SK-N-SH treated with all-trans-retinoic acid at 6 μM for 48 hours (cell line): ENCODE measurements at regions not wholly inside any gene's neighbourhood (a gene's known extent, or its start where the extent isn't known, plus 50 kb on each side); places are given as distances from the start of the nearest gene placed in this dataset.

ENCODE experiments used
- ARNTL ChIP-seq: fragments of 450-650 bp; formaldehyde crosslinking; IDR thresholded peaks from 2 replicates; pipeline ENCODE4 v1.5.0; 2020; ENCODE audit warnings: low read depth, mild to moderate bottlenecking, moderate library complexity, borderline replicate concordance
- CSDC2 ChIP-seq: fragments of 250-450 bp; sonication (Bioruptor Pico); IDR thresholded peaks from 2 replicates; pipeline ENCODE4 v1.5.0; 2020; ENCODE audit warnings: mild to moderate bottlenecking, moderate library complexity
- OSR1 ChIP-seq: fragments of 250-450 bp; sonication (Bioruptor Pico); IDR thresholded peaks from 2 replicates; pipeline ENCODE4 v1.8.0; 2022; ENCODE audit warnings: moderate library complexity, mild to moderate bottlenecking, inconsistent platforms
- PATZ1 ChIP-seq: fragments of 250-450 bp; sonication (Bioruptor Pico); IDR thresholded peaks from 2 replicates; pipeline ENCODE4 v1.8.0; 2020; ENCODE audit warnings: mild to moderate bottlenecking, moderate library complexity, borderline replicate concordance
- POU6F1 ChIP-seq: fragments of 250-450 bp; sonication (Bioruptor Pico); IDR thresholded peaks from 2 replicates; pipeline ENCODE4 v1.8.0; 2021; ENCODE audit warnings: low read depth, mild to moderate bottlenecking, moderate library complexity, borderline replicate concordance
- RARB ChIP-seq: fragments of 250-450 bp; sonication (Bioruptor Pico); IDR thresholded peaks from 2 replicates; pipeline ENCODE4 v1.8.0; 2021; ENCODE audit warnings: mild to moderate bottlenecking, moderate library complexity
- TOX ChIP-seq: fragments of 250-450 bp; sonication (Bioruptor Pico); IDR thresholded peaks from 2 replicates; pipeline ENCODE4 v1.8.0; 2021; ENCODE audit warnings: mild to moderate bottlenecking, moderate library complexity, borderline replicate concordance
- ZNF565 ChIP-seq: fragments of 450-650 bp; formaldehyde crosslinking; conservative IDR thresholded peaks from 2 replicates; pipeline ENCODE4 v1.5.0; 2020; ENCODE audit warnings: low read depth, mild to moderate bottlenecking, moderate library complexity
- ZNF8 ChIP-seq: fragments of 450-650 bp; formaldehyde crosslinking; IDR thresholded peaks from 2 replicates; pipeline ENCODE4 v1.5.0; 2020; ENCODE audit warnings: mild to moderate bottlenecking, moderate library complexity
- TF ChIP-seq, protein P1 (sequence below): fragments of 250-450 bp; sonication (Bioruptor Pico); IDR thresholded peaks from 2 replicates; pipeline ENCODE4 v1.5.1; 2021; ENCODE audit warnings: mild to moderate bottlenecking, moderate library complexity
- TF ChIP-seq, protein P2 (sequence below): fragments of 250-450 bp; sonication (Bioruptor Pico); IDR thresholded peaks from 2 replicates; pipeline ENCODE4 v1.5.1; 2020; ENCODE audit warnings: low read depth, mild to moderate bottlenecking, moderate library complexity

DNA sequence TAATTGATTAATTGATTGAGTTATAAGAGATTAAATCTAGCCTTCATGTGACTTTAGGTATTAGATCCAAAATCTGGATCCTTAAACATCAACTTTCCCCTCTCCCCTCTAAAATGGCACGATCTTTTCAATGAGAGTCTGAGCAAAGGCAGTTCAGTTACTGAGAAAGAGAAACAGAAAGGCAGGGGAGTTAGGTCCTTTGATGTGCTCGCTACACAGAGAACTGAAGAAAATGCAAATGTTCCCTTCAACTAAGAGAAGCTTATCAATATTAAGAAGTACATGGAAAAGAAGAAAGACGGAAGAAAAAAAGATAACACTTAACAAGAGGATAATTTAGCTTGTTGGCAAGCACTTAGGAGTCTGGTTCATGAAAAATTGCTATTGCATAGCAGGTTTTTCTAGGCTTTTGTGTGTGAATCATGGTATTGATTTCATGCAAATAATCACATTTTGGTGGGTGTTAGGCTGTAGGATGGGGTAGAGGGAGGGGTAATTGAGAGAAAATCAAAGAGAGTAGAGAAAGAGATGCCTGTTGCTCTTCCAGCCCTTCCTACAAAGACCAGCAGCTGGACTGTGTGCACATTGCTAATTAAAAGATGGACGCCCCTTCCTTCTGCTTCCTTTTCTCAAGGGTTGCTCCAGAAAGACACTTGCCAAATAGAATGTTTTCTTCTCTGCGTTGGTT lies 307.6 kb upstream of the PLXNA2 start:
- TF ChIP-seq POU6F1 (CRISPR knock-in tag), result no peak
- TF ChIP-seq ZNF8 (CRISPR knock-in tag), result no peak
- TF ChIP-seq, protein P1, sequence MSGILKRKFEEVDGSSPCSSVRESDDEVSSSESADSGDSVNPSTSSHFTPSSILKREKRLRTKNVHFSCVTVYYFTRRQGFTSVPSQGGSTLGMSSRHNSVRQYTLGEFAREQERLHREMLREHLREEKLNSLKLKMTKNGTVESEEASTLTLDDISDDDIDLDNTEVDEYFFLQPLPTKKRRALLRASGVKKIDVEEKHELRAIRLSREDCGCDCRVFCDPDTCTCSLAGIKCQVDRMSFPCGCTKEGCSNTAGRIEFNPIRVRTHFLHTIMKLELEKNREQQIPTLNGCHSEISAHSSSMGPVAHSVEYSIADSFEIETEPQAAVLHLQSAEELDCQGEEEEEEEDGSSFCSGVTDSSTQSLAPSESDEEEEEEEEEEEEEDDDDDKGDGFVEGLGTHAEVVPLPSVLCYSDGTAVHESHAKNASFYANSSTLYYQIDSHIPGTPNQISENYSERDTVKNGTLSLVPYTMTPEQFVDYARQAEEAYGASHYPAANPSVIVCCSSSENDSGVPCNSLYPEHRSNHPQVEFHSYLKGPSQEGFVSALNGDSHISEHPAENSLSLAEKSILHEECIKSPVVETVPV, result no peak
- TF ChIP-seq, protein P2, sequence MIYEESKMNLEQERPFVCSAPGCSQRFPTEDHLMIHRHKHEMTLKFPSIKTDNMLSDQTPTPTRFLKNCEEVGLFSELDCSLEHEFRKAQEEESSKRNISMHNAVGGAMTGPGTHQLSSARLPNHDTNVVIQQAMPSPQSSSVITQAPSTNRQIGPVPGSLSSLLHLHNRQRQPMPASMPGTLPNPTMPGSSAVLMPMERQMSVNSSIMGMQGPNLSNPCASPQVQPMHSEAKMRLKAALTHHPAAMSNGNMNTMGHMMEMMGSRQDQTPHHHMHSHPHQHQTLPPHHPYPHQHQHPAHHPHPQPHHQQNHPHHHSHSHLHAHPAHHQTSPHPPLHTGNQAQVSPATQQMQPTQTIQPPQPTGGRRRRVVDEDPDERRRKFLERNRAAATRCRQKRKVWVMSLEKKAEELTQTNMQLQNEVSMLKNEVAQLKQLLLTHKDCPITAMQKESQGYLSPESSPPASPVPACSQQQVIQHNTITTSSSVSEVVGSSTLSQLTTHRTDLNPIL (CRISPR knock-in tag), result no peak
- TF ChIP-seq ZNF565 (CRISPR knock-in tag), result no peak
- TF ChIP-seq RARB (CRISPR knock-in tag), result no peak
- TF ChIP-seq CSDC2 (CRISPR knock-in tag), result no peak
- TF ChIP-seq TOX (CRISPR knock-in tag), result no peak
- TF ChIP-seq PATZ1 (CRISPR knock-in tag), result no peak
- no peak for TF ChIP-seq OSR1 (CRISPR knock-in tag)
- no peak for TF ChIP-seq ARNTL
